Lower leg skin (tissue), 4 donors: ENCODE measurements at regions not wholly inside any gene's neighbourhood (a gene's known extent, or its start where the extent isn't known, plus 50 kb on each side); places are given as distances from the start of the nearest gene placed in this dataset.

Experiments used
- DNase-seq, 2 donors: peaks; one replicate each; pipeline ENCODE4 v3.0.0-alpha.2; 2019; ENCODE audit warnings: low spot score in 2 of 2
- H3K4me3 ChIP-seq: fragments of 200-600 bp; sonication (generic); 2 replicates; pipeline ENCODE4 v1.5.1; 2017; ENCODE audit warnings: mild to moderate bottlenecking, low read depth; ENCODE audit not compliant: poor library complexity, severe bottlenecking
- CTCF ChIP-seq, 3 donors: fragments of 450-650 bp; IDR thresholded peaks; one replicate each; pipeline ENCODE4 v1.5.1; 2016; ENCODE audit warnings: antibody characterized with exemption in 3 of 3, mild to moderate bottlenecking in 3 of 3, moderate library complexity in 2 of 3
- POLR2A ChIP-seq, 2 donors: fragments of 450-650 bp; IDR thresholded peaks; one replicate each; pipeline ENCODE4 v1.6.1; 2016 to 2017; ENCODE audit warnings: antibody characterized with exemption in 2 of 2, mild to moderate bottlenecking in 1 of 2, moderate library complexity in 1 of 2
- WGBS, 2 donors: methylation state at CpG; one replicate each; pipeline ENCODE4 v1.1.5; 2018; 5-methylcytosine and 5-hydroxymethylcytosine counted together
- intact Hi-C: fragments of 100-400 bp; cut with DNase I; formaldehyde crosslinking; loops from one replicate; pipeline ENCODE4 v1.15.0; 2023; ENCODE audit warnings: low total_unique reads

- no peak for TF ChIP-seq POLR2A (IDR thresholded peaks at IDR 0.05)
- 62 to 67% methylated on average over 4 of the region's 4 CpGs for WGBS, 2 donors
- no peak for DNase-seq
- intact Hi-C loops, result no loop called here
- H3K4me3 ChIP-seq, result no peak overlapping the region
These were observed 56.7 kb upstream of the SGK1 start for GRCh38 chr6:134374491-134375219.

- 79 to 93% methylated on average over 5 of the region's 5 CpGs for WGBS, 2 donors
- intact Hi-C loops, result no loop called here
- DNase-seq, result no peak
- H3K4me3 ChIP-seq, result no peak overlapping the region
- TF ChIP-seq POLR2A (IDR thresholded peaks at IDR 0.05) (no peak), CTCF (IDR thresholded peaks at IDR 0.05) (no peak)
These were observed 56.1 kb upstream of the SGK1 start for GRCh38 chr6:134373993-134374392.

- 28 to 33% methylated on average over 5 of the region's 5 CpGs for WGBS, 2 donors
- peak in 1 of 2 donors; percentile 67 for DNase-seq
- intact Hi-C loops, result no loop called here
- TF ChIP-seq CTCF (IDR thresholded peaks at IDR 0.05) (no peak), POLR2A (IDR thresholded peaks at IDR 0.05) (no peak)
- no peak overlapping the region for H3K4me3 ChIP-seq
These were observed 55.5 kb upstream of the SGK1 start for GRCh38 chr6:134373282-134373922.

GRCh38 chr6:134372603-134373281 lies 54.8 kb upstream of the SGK1 start:
- TF ChIP-seq POLR2A (IDR thresholded peaks at IDR 0.05), result no peak
- TF ChIP-seq CTCF (IDR thresholded peaks at IDR 0.05), result no peak
- intact Hi-C loops, result no loop called here
- H3K4me3 ChIP-seq, result no peak overlapping the region
- WGBS, 2 donors, result 41 to 45% methylated on average over 4 of the region's 4 CpGs
- peak in 1 of 2 donors; percentile 59 for DNase-seq

GRCh38 chr6:134368670-134369069 lies 50.8 kb upstream of the SGK1 start:
- no peak for TF ChIP-seq CTCF (IDR thresholded peaks at IDR 0.05)
- TF ChIP-seq POLR2A (IDR thresholded peaks at IDR 0.05), result no peak
- 68 to 69% methylated on average over 2 of the region's 2 CpGs for WGBS, 2 donors
- intact Hi-C loops, result loop anchor here (10.0 kb wide), 1 partner anchor 334 kb away; no protein-coding TSS in a partner anchor
- DNase-seq, result no peak
- H3K4me3 ChIP-seq, result no peak overlapping the region
